NCI-H2196 (cell line): ENCODE measurements at regions not wholly inside any gene's neighbourhood (a gene's known extent, or its start where the extent isn't known, plus 50 kb on each side); places are given as distances from the start of the nearest gene placed in this dataset.
"Not testable (repeated sequence)": the region's sequence is repeated elsewhere in the genome, so short reads cannot be mapped to it uniquely, and the experiment has no call there.

ENCODE experiments used
- DNase-seq: peaks from one replicate; lab custom pipeline; 2025; ENCODE audit not compliant: unreplicated experiment; lab: John Stamatoyannopoulos, UW

GRCh38 chr5:122665051-122665450 is 109.8 kb upstream of the SNX2 start:
- no peak for DNase-seq

GRCh38 chr5:122668552-122668951 is 106.3 kb upstream of the SNX2 start:
- no peak for DNase-seq

GRCh38 chr5:122669709-122670108 is 105.2 kb upstream of the SNX2 start:
- not testable (repeated sequence) for DNase-seq

- DNase-seq = no peak
Measured at GRCh38 chr5:122673343-122673742, 101.5 kb upstream of the SNX2 start.

- no peak for DNase-seq
Measured at GRCh38 chr5:122674385-122674784, 100.5 kb upstream of the SNX2 start.

- no peak for DNase-seq
Measured at GRCh38 chr5:122680623-122681350, 94.1 kb upstream of the SNX2 start.

GRCh38 chr5:122683631-122684030 is 91.2 kb upstream of the SNX2 start:
- no peak for DNase-seq

- no peak for DNase-seq
Measured at GRCh38 chr5:122690266-122690665, 84.6 kb upstream of the SNX2 start.

- DNase-seq = no peak
Measured at GRCh38 chr5:122691931-122692330, 82.9 kb upstream of the SNX2 start.

GRCh38 chr5:122693963-122694362 is 80.9 kb upstream of the SNX2 start:
- DNase-seq = no peak

GRCh38 chr5:122694884-122695283 is 80.0 kb upstream of the SNX2 start:
- DNase-seq = no peak

- not testable (repeated sequence) for DNase-seq
Measured at GRCh38 chr5:122696735-122697134, 78.1 kb upstream of the SNX2 start.

- no peak for DNase-seq
Measured at GRCh38 chr5:122697191-122697590, 77.7 kb upstream of the SNX2 start.

- no peak for DNase-seq
Measured at GRCh38 chr5:122699201-122699600, 75.7 kb upstream of the SNX2 start.

GRCh38 chr5:122701640-122702523 is 73.0 kb upstream of the SNX2 start:
- no peak for DNase-seq

- no peak for DNase-seq
Measured at GRCh38 chr5:122702524-122702875, 72.4 kb upstream of the SNX2 start.

GRCh38 chr5:122703203-122703602 is 71.7 kb upstream of the SNX2 start:
- DNase-seq = no peak

- no peak for DNase-seq
Measured at GRCh38 chr5:122704247-122705036, 70.4 kb upstream of the SNX2 start.

- DNase-seq = no peak
Measured at GRCh38 chr5:122705851-122706250, 69.0 kb upstream of the SNX2 start.

- DNase-seq = no peak
Measured at GRCh38 chr5:122707796-122708195, 67.1 kb upstream of the SNX2 start.

- DNase-seq = no peak
Measured at GRCh38 chr5:122713041-122713440, 61.8 kb upstream of the SNX2 start.

GRCh38 chr5:122715095-122715494 is 59.8 kb upstream of the SNX2 start:
- no peak for DNase-seq
